HG03135 (cell line): ENCODE measurements at regions not wholly inside any gene's neighbourhood (a gene's known extent, or its start where the extent isn't known, plus 50 kb on each side); places are given as distances from the start of the nearest gene placed in this dataset.
"Not testable (repeated sequence)": the region's sequence is repeated elsewhere in the genome, so short reads cannot be mapped to it uniquely, and the experiment has no call there.

Source experiments
- ATAC-seq: cut with Tn5 transposase; IDR thresholded peaks from one replicate; pipeline ENCODE4 v1.9.1; 2021; ENCODE audit warnings: mild to moderate bottlenecking, moderate library complexity; ENCODE audit not compliant: unreplicated experiment

DNA sequence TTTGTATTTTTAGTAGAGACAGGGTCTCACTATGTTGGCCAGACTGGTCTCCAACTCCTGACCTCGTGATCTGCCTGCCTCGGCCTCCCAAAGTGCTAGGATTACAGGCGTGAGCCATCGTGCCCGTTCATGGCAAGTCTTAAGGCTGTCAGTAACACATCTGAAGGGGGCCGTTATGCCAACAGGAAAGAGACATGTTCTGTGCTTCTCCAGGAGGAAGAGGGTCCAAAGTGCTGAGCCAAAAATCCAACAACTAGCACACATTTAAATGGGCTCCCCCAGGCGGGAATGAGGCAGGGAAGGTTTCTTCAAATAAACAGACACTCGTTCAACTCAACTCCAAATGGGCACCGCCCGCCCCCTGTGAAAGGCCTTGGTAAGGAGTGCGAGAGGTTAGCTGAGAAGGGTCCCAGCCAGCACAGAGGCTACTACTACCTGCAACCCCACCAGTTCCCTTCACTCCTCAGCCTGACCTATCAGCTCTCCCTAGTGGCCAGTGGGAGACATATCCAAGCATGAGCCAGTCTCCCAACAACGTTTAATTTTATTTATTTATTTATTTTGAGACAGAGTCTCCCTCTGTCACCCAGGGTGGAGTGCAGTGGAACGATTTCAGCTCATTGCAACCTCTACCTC, 84.1 kb upstream of the DMRT1 start:
- no peak for ATAC-seq

DNA sequence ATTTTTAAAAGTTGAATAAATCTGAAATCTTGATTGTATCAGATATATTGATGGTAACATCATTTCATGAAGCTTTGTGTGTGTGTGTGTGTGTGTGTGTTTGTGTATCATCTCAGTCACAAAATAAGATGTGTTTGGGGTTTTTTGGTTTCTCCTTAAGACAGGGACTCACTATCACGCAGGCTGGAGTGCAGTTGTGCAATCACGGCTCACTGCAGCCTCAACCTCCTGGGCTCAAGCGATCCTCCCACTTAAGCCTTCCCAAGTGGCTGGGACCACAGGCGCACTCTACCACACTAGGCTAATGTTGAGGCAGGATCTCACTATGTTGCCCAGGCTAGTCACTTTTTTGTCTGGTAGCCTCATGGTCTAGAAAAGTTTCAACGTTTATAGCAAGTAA, 83.4 kb upstream of the DMRT1 start:
- no peak for ATAC-seq

DNA sequence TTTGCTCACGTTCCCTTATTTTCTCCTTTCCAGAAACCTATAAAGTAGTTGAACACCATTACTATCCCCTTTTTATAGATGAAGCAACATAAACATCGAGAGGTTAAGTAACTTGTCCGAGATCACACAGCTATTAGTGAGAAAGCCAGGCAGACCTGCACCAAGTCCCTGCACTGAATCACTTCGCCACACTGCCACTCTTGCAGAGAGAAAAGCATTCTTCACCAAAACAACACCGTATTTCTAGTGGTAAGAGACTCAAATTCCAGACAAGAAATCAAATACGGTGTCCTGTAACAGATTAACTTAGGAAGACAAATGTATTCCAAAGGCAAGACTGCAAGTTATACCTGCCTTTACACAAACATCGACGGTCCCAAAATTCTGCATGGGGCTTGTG, 82.0 kb upstream of the DMRT1 start:
- no peak for ATAC-seq

DNA sequence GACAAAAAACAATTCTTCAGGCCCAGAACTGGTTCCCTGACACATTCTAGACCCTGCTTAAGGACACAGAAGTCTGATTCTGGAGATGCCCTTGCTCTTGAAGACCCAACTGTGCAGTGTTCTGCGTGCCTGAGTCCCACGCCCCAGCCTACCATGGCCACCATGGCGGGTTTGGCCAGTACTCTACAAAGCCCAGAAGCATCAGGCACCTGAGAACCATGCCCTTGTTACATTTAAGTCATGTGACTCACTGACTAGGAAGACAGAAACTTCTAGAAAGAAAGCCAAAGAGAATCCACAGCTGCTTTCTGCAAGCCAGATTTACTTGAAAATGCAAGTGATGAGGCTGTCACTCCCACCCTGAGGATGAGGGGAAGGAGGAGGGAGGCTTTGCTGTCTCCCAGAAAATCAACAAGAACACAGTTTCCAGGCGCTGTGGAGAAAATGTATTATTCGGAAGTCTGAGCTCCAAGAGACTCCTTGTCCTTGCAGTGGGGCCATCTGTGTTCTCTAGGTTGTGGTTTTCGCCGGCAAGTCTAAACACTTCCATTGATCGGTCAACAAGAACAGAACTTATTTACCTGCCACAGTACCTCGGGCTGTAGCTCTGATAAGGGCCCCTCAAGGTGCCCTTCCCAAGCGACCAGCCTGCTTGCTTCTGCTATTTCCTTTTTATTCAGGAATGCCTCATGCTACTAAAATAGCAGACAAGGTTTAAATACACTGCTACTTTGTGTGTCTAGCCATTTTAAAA, 81.3 kb upstream of the DMRT1 start:
- no peak for ATAC-seq

DNA sequence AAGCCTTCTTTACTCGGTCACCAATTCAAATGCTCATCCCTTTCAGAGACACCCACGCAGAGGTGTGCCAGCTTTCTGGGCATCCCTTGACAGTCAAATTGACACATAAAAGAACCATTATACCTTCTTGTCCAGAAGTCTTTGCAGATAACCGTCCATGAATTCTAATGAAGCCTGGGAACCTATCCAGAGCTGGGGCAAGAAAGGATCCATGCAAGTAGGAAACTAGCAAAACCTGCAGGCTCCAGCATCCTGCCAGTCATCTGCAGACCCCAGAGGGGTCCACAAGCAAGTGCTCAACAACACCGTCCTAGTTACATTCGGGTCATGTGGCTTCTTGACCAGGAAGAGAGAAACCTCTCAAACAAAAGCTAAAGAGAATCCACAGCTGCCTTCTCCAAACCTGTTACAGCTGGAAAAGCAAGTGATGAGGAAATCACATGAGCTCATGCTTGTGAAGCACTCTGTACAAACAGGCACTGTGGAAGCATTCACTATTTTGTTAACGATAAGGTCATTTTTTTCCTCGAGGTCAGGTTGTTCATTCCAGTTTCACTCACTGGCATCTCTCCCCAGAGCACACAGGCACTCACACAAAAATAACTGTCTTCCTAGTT, 80.2 kb upstream of the DMRT1 start:
- no peak for ATAC-seq

DNA sequence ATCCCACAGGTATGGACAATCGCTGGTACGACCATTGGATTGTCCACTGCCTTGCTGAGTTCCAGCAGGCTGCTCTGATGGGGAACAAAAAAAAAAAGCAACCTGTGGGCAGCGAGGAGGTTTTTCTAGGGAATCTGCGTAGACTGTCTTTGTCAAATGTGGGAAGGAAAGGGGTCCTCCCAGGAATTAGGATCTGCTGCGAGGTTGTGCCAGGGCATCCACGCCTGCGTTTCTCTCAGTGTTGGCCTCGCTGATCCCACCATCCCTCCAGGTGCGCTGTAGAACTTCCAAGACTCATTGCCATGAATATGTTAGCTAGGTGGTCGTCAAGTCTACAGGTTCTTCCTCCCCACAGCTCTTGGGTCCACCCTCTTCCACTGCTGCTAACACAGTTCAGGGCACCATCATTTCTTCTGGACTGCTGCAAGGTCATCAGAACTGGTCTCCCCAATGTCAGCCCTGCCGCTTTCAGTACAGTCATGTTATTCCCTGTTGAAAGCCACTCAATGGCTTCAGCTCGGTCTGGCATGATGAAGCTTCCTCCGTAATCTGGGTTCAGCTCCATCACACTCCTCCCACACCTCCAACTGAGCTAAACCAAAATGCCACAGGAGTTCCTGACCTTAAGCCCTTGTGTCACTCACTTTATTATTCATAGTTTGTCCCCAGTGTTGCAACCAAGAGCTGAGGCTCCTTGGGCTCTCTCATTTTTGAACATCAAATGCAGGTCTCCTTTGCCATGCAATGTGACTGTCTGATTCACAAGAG, 79.5 kb upstream of the DMRT1 start:
- no peak for ATAC-seq

DNA sequence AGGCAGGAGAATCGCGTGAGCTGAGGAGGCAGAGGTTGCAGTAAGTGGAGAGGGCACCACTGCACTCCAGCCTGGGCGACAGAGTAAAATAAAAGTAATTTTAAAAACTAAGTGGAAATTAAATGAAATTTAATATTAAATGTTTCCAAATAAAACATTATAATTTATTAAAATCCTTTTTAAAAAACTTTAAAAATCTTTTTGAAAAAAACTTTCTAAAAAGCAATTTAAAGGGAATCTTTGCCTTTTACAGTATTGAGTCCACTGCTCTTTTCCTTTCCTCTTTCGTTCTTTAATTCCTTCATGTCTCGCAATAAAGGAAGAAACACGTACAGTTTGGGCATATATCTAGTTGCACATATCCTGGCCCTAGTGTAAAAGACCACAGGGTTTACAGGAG, 77.8 kb upstream of the DMRT1 start:
- no peak for ATAC-seq

DNA sequence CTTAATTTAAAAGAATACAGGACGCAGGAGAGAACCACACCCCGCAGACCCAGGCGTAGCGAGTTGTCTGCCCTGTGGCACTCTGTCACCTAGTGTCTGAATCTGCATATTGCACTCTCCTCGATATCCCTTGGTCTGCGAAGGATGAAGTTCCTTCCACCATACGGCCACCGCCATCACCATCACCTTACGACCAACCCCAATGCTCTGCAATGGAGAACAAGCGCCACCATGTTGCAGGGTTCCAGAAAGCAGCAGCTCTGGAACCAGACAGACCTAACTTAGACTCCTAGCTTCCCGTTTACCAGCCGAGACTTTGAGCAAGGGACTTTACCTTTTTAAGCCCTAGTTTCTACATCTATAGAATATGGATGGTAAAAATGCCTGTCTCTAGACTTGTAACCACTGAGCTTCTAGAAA, 77.4 kb upstream of the DMRT1 start:
- ATAC-seq = peak; percentile 94

DNA sequence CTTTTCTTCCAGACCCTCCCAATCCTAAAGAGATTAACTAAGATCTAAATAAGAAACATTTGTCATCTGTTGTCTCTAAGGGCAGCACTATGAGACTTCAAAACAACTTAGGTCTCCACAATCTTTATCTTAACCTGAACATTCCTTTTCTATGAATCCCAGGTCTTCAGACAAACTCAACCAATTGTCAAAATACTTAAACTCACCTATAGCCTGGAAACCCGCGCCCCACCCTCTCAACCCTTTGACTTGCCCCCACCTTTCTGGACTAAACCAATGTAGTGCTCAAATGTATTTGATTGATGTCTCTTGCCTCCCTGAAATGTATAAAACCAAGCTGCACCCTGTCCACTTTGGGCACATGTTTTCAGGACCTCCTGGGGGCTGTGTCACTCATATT, 76.5 kb upstream of the DMRT1 start:
- no peak for ATAC-seq

DNA sequence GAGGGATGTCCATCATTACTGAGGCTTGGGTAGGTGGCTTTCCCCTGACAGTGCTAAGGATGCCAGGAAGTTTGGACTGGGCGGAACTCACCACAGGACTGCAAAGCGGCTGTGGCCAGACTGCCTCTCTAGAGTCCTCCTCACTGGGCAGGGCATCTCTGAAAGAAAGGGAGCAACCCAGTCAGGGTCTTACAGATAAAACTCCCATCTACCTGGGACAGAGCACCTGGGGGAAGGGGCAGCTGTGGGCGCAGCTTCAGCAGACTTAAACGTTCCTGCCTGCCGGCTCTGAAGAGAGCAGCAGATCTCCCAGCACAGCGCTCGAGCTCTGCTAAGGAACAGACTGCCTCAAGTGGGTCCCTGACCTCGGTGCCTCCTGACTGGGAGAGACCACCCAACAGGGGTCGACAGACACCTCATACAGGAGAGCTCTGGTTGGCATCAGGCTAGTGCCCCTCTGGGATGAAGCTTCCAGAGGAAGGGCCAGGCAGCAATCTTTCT, 74.4 kb upstream of the DMRT1 start:
- ATAC-seq = not testable (repeated sequence)

DNA sequence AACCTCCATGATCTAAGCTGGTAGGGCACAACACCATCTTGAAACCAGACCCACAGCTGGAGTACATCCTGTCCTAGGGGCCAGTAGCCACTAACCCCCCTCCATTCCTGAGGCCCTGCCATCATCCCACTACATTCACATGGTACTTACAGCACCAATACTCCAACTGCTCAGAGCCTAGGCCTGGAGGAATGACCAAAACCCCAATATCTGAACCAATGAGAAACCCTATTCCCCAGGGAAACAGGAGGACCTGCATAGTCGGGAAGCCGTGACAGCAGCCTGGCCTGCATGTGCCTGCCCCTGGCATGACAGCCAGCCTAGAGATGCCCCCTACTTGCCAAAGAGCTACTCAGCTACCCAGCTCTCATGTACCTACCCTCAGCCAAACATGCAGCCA, 65.4 kb upstream of the DMRT1 start:
- ATAC-seq = no peak

DNA sequence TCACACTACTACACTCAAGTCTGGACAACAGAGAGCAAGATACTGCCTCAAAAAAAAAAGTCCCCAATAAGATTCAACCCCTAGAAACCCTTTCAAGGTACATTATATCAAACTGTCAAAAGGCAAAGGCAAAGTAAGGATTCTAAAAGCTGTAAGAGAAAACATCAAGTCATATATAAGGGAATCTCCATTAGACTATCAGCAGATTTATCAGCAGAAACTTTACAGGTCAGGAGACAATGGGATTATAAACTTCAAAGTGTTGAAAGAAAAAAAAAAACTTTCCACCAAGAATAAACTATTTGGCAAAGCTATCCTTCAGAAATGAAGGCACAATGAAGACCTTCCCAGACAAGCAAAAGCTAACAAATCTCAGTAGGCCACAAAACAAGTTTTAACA, 63.5 kb upstream of the DMRT1 start:
- no peak for ATAC-seq

DNA sequence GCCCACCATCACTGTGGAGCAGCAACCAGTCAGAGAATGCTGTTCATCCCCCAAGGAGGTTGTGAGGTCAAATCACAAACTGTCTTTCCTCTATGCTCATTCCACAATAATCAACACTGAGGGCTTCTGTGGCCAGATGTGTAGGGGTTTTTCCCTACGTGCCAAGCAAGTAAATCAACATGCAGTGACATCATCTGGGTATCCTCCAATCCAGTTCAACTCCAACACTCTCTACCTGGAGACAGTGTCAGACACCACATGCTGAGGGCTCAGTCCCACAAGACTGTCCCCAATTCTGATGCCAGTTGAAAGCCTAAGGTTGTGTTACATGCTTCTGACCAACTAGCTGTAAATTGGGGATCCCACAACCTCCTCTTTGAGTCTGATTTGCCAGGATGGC, 57.3 kb upstream of the DMRT1 start:
- no peak for ATAC-seq

DNA sequence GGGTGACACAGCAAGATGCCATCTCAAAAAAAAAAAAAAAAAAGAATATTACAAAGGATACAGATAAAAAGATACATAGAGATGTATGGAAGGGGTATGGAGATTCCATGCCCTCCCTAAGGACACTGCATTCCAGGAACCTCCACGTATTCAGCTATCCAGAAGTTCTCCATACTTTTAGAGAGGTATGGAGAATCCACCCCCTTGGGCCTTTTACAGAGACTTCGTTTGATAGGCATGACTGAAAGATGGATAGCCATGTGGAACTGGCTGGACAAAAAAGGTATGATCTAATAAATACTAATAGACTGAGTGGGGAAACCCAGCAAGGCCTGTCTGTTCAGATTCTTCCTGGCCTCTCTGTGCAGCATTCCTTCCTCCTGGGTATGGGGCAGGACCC, 56.6 kb upstream of the DMRT1 start:
- ATAC-seq = no peak

DNA sequence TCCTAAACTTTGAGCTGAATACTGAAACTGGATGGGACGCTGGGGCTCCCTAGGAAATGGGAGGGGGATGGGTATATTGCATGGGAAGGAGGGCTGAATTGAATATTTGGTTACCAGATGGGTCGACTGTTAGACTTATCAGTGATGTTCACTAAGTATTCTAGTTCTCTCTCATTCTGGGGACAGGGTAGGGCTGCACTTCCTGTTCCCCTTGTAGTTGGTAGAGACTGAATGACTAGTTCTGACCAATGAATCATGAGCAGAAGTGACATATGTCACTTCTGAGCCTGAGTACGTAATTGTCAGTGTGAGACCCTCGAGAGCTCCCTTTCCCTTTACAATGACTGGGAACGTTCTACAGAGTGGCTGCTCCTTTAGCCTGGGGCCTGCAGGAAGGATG, 55.5 kb upstream of the DMRT1 start:
- no peak for ATAC-seq

DNA sequence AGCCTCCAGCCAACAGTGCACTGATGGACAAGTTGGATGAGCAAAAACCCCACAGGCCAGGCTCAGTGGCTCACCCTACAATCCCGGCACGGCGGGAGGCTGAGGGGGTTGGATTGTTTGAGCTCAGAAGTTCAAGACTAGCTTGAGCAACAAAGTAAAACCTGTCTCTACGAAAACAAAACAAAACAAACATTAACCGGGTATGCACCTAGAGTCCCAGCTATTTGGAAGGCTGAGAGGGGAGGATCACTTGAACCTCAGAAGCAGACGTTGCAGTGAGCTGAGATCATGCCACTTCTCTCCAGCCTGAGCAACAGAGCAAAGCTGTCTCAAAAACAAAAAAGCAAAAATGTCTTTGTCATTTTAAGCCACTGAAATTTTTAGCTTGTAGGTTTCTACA, 55.1 kb upstream of the DMRT1 start:
- no peak for ATAC-seq

DNA sequence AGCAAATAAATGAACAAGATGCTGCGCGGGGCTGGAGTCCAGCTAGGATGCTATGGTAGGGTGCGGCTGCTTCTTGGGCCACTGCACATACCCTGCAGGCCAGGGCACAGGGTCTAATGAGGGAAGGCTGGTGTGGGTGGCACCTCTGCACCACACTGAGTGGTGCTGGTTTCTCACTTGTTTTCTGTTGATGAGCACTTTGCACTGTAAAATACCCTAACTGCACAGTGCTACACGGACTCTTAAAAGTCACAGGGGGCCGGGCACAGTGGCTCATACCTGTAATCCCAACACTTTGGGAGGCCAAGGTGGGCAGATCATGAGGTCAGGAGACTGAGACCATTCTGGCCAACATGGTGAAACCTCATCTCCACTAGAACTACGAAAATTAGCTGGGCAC, 52.7 kb upstream of the DMRT1 start:
- ATAC-seq = no peak
